Hematopoietic multipotent progenitor cell treated with erythropoietin and hydrocortisone succinate and interleukin-3 and kit ligand, for 8 days (in vitro differentiated cells): ENCODE measurements at regions not wholly inside any gene's neighbourhood (a gene's known extent, or its start where the extent isn't known, plus 50 kb on each side); places are given as distances from the start of the nearest gene placed in this dataset.

ENCODE experiments used
- DNase-seq: peaks from one replicate; pipeline ENCODE4 v3.0.0-alpha.2; 2015

- DNase-seq, result no peak
Measured at GRCh38 chr3:18071833-18072232, 329.4 kb upstream of the TBC1D5 start.

DNA sequence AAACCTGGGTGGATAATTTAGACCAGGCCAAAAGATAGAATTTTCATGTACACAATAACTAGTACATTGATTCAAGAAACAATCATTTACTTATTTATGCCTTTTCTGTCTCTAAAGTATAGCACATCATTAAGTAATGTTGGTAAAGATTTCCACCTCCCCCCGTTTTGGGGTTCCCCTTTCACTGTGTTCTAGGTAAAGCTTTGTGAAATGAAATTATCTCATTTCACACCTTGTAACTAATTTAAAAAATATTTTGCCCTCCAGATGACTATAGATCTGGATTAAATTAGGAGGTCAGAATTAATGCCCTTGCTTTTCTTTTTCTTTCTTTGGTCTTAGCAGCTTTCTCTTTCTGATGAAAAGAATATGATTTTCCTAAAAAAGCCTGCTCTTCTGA lies 328.5 kb upstream of the TBC1D5 start:
- no peak for DNase-seq

DNA sequence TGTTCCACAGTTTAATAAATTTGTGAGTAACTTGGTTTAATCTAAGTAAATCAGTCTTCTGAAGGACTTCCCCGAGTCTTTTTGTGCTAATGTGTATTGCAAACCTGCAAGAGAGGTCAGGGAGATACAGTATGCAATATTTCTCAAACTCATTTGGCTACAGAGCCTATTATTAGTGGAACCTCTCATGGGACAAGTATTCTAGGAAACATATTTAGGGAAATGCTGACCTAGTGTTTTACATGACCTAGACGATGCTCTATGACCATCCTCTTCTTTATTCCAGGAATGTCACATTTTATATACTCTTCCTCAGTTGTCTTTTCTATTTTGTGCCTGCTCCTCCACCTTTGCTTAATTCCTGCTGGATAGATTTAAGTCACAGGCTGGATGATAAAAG lies 327.8 kb upstream of the TBC1D5 start:
- no peak for DNase-seq

DNA sequence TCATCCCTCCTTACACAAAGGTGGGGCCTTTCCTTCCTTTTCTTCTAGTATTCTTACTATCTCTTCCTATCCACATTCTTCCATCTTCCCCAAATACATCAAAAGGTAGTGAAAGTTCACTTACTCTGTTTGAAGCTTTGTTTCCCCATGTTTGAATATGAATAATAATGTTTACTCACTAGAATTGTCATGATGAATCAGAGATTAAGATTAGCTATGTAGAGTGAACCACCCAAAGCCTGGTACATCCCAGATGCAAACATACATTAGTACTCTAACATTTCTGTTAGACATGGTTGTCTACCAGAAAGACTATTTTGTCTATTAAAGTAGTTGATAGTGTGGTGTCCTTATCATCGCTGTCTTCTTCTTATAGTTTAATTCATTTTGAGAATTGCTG lies 327.1 kb upstream of the TBC1D5 start:
- DNase-seq, result no peak

GRCh38 chr3:18066899-18067582 lies 324.6 kb upstream of the TBC1D5 start:
- no peak for DNase-seq

- no peak for DNase-seq
Measured at GRCh38 chr3:18064586-18064985, 322.2 kb upstream of the TBC1D5 start.

DNA sequence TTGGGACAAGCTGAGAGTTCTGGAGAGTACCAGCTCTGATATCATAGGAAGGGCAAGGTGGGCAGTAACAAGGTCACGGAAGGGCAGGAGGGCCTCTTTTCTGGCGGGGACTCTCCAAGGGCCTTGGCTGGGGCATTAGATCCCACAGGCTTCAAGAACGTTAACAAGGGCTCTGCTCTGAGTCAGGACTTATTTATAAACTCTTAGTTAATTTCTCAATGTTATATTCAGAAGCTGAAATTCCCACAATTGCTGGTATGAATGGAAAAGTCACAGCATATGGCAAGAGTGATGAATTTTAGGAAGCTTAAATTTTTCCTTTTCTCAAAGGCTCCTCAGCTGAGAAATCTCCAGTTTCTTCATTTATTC lies 320.2 kb upstream of the TBC1D5 start:
- no peak for DNase-seq

DNA sequence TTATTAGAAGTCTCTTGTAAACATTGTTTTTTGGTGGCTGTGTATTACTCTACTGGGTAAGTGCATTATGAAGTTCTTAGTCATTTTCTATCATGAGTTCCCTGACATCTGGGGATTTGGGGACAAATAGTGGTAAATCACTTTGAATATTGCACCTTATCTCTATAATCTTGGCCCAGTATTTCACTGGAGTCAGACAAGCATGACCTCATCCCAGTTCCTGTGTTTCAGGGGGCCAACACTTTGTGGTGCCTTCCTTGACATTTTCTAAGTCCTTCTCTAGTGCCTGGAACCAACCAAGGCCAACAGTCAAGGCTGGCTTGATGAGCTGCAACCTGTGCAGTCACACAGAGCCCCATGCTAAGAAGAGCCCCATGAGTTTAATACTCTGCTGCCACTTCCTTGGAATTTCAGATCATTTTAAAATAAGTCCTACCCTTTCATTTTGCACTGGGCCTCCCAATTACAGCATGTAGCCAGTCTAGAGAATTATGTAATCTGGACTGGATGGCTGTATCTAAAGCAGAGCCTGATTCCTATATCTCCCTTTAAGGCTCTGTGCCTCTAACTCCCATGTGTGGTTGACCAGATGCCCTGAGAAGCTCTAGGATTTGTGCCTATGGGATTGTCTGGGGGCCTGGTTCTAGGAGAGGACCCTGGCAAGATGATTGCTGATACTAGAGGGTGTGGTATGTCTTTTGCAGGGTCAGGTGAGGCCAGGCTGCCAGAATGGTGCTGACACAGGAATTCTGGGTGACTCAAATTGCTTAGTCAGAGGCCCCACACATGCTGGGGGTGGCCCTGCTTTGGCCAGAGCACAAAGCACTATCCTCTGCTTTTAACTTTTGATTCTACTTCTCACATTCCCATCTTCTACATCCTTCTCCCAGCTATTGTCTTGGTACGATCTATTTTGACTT lies 319.6 kb upstream of the TBC1D5 start:
- DNase-seq, result no peak

- DNase-seq, result no peak
Measured at GRCh38 chr3:18058666-18059065, 316.2 kb upstream of the TBC1D5 start.

DNA sequence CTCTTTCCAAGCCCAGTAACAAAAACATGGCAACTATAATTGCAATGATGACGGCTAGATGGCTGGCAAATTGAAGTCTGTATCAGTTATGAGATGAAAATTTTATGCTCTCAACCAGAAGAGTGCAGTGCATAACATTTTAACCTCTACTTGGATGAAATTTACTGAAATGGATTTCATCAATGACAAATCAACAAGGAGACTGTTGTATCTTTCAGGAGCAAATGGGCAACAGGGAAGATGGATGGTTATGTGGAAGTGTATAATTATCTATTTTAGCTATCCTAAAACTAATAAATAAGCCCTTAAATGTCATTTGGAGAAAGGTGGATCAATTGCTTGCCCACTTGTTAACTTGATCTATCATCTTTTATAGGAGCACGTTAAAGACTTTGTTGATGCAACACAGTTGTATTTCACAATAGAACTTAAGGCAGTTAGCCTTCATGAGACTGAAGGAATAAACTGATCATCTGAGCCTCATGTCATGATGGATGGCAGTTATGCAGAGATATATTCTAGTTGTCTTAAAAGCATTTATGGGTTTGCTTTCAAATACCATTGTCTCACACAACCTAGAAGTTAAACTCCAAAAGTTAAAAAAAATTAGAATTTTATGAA lies 315.1 kb upstream of the TBC1D5 start:
- DNase-seq, result no peak

DNA sequence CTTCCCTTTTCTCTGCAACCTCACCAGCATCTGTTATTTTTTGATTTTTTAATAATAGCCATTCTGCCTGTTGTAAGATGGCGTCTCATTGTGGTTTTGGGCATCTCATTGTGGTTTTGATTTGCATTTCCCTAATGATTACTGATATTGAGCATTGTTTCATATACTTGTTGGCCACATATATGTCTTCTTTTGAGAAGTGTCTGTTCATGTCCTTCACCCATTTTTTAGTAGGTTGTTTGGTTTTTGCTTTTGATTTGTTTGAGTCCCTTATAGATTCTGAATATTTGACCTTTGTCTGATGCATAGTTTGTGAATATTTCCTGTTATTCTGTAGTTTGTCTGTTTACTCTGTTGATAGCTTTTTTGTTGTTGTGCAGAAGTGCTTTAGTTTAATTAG lies 312.2 kb upstream of the TBC1D5 start:
- DNase-seq, result no peak

- no peak for DNase-seq
Measured at GRCh38 chr3:18051306-18051705, 308.9 kb upstream of the TBC1D5 start.

GRCh38 chr3:18049096-18049495 lies 306.7 kb upstream of the TBC1D5 start:
- DNase-seq, result no peak

GRCh38 chr3:18047052-18047451 lies 304.6 kb upstream of the TBC1D5 start:
- DNase-seq, result no peak

DNA sequence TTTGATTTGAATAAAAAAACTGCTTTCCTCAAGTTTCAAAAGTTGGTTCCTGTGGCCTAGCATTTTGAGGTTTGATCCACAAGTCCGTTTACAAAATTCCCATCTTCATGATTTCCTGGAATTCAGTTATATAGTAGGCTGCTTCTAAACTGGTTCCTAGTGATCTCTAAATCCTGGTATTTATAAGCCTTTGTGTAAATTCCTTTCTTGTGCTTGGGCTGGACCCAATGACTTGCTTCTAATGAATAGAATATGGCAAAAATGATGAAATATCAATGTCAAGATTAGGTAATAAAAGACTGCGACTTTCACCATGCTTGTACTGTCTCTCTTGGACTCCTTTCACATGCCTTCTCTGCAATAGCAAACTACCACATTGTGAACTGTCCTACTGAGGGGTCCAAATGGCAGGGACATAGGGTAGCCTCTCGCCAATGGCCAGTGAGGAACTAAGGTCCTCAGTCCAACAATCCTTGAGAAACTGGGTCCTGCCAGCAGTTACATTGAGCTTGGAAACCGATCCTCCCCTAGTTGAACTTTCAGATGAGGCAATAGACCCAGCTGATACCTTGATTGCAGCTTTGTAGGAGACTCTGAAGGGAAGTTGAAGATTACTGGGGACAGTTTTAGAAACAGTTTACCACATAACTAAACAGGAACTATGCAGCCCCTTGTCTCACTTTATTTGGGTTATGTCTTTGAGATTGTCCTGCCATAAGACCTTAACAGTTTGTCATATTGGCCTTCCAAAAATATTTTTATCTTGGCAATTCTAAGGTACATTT lies 303.9 kb upstream of the TBC1D5 start:
- no peak for DNase-seq

DNA sequence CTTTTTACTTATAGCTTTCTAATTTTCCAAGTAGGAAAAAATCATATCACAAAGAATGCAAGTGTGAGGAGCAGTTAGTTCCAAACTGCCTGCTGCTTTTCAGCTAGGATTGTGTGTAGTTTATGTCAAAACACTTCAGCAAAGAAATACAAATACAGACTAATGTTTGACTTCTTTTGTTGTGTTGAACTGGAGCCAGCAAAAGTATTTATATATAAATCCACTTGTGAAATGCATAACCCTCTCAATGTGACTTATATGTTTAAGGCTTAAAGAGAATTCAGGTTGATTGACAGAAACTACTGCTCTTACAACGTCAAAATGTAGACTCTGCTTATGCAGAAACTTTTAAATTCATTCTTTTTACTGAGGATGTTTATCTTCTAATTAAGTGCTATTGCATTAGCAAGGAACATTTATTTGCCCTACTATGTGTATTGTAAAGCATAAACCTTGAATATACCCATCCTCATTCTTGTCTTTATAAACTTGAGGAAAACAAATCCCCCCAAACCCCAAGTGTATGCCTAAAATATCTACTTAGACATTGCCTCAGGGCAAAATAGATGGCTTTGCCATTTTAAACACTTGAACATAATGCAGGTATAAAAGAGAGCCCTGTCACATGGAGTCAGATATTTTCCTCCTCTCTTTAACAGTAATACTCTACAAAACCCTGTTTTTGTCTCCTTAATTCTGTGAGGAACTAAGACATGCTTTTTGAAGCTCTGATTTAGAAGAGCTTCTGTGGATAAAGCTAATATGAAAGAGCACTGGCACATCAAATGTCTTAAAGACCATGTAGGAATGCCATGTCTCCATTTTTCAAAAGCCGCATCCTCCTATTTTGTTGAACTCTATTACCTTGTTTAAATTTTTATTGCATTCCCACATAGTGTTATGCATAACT lies 302.8 kb upstream of the TBC1D5 start:
- DNase-seq, result no peak

- DNase-seq, result no peak
Measured at GRCh38 chr3:18044191-18044590, 301.8 kb upstream of the TBC1D5 start.

- no peak for DNase-seq
Measured at GRCh38 chr3:18036450-18036815, 294.0 kb upstream of the TBC1D5 start.

- no peak for DNase-seq
Measured at GRCh38 chr3:18035641-18036449, 293.4 kb upstream of the TBC1D5 start.

DNA sequence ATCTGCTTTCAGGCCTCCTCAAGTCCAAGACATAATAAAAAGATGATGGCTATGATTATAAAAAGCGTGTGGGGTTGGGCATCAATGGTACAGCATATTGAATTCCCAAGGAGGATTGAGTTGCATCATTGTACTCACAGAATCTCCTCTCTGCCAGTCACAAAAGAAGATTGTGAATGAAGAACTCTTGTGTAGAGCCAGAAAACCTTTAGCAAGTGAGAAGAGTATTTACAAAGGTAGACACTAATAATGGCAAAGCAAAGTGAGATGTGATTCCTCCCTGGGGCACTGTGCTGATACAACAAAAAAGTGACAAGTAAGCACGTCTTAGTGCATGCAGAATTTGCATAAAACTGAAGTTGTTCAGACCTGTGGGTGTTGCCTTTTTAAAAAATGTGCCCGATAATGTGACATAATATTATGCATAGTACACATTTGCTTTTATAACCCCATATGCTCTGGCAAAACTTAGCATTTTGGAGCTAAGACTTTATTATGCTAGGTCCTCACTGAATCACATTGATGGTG lies 291.2 kb upstream of the TBC1D5 start:
- DNase-seq, result no peak

GRCh38 chr3:18030371-18030870 lies 288.0 kb upstream of the TBC1D5 start:
- no peak for DNase-seq
